Chondrocyte (in vitro differentiated cells): ENCODE measurements at regions not wholly inside any gene's neighbourhood (a gene's known extent, or its start where the extent isn't known, plus 50 kb on each side); places are given as distances from the start of the nearest gene placed in this dataset.

Experiments used
- DNase-seq: peaks from one replicate; pipeline ENCODE4 v3.0.0; 2021; ENCODE audit warnings: mixed read lengths, low spot score
- H3K27ac Mint-ChIP-seq: one replicate; pipeline ENCODE4 v1.8.0; 2021; ENCODE audit warnings: mild to moderate bottlenecking, moderate library complexity, mixed read lengths; ENCODE audit not compliant: unreplicated experiment
- H3K27me3 Mint-ChIP-seq: 2 replicates; pipeline ENCODE4 v1.8.0; 2021; ENCODE audit warnings: low read depth, mixed read lengths
- H3K36me3 Mint-ChIP-seq: 2 replicates; pipeline ENCODE4 v1.8.0; 2021; ENCODE audit warnings: low read depth, mixed read lengths
- H3K4me1 Mint-ChIP-seq: 2 replicates; pipeline ENCODE4 v1.8.0; 2021; ENCODE audit warnings: low read depth, mild to moderate bottlenecking, mixed read lengths
- H3K4me3 Mint-ChIP-seq: one replicate; pipeline ENCODE4 v1.8.0; 2021; ENCODE audit warnings: mild to moderate bottlenecking, moderate library complexity, mixed read lengths; ENCODE audit not compliant: unreplicated experiment
- H3K9me3 Mint-ChIP-seq: 2 replicates; pipeline ENCODE4 v1.8.0; 2021; ENCODE audit warnings: low read depth, mixed read lengths
- TF ChIP-seq, protein P1 (sequence below): fragments of 200-600 bp; sonication (generic); IDR thresholded peaks from 2 replicates; pipeline ENCODE4 v1.5.0; 2021; ENCODE audit warnings: antibody characterized with exemption, mild to moderate bottlenecking, moderate library complexity

DNA sequence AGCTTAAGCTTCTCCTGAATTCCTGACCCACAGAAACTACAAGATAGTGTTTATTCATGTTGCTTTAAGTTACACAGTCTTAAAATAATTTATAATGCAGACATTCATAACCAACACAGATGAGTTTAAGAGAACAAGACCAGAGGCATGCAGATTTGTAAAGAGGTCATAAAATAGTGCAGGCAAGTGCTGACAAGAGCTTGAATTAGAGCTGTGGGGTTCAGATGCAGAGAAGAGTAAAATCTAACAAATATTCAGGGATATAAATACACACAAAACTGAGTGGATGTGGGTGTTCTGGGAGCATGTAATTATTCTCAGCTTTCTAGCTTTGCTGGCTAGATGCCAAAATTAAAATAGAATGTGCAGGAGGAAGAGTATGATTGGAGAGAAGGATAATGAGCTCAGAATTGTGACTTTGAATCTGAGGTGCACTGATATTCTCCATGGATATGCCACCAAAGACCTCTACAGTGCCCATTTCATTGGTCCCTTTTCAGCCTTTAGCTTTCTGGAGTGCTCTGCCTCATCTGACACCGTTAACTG lies 291.9 kb upstream of the SGK1 start:
- TF ChIP-seq, protein P1, sequence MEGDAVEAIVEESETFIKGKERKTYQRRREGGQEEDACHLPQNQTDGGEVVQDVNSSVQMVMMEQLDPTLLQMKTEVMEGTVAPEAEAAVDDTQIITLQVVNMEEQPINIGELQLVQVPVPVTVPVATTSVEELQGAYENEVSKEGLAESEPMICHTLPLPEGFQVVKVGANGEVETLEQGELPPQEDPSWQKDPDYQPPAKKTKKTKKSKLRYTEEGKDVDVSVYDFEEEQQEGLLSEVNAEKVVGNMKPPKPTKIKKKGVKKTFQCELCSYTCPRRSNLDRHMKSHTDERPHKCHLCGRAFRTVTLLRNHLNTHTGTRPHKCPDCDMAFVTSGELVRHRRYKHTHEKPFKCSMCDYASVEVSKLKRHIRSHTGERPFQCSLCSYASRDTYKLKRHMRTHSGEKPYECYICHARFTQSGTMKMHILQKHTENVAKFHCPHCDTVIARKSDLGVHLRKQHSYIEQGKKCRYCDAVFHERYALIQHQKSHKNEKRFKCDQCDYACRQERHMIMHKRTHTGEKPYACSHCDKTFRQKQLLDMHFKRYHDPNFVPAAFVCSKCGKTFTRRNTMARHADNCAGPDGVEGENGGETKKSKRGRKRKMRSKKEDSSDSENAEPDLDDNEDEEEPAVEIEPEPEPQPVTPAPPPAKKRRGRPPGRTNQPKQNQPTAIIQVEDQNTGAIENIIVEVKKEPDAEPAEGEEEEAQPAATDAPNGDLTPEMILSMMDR = no peak
- H3K4me1 Mint-ChIP-seq = no peaks in the 10 kb centered on the region
- no peak overlapping the region for H3K27ac Mint-ChIP-seq
- H3K27me3 Mint-ChIP-seq = no peaks in the 10 kb centered on the region
- peaks cover 3% of the 10 kb centered on the region for H3K9me3 Mint-ChIP-seq
- no peaks in the 10 kb centered on the region for H3K36me3 Mint-ChIP-seq
- no peak overlapping the region for H3K4me3 Mint-ChIP-seq
- DNase-seq = no peak

DNA sequence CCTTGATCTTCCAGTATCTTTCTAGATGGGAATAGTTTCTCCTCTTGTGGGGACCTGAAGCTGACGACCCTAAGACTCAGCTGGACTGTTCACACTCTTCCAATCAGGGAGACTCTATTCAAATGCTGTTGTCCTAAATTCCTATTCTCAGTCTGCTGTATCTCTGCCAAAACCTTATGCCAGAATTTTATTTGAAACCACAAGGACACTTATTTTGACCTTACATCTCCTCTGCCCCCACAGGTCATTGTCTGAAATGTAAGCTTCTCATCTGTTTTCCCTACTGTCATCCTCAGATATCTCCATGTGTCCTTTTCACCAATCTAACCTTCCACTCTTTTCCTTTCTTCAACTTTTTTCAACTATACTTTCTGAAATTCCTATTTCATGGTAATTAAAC lies 289.5 kb upstream of the SGK1 start:
- H3K4me3 Mint-ChIP-seq = no peak overlapping the region
- no peaks in the 10 kb centered on the region for H3K4me1 Mint-ChIP-seq
- no peaks in the 10 kb centered on the region for H3K36me3 Mint-ChIP-seq
- H3K27me3 Mint-ChIP-seq = no peaks in the 10 kb centered on the region
- peaks cover 3% of the 10 kb centered on the region for H3K9me3 Mint-ChIP-seq
- TF ChIP-seq, protein P1 = no peak
- H3K27ac Mint-ChIP-seq = no peak overlapping the region
- DNase-seq = no peak

DNA sequence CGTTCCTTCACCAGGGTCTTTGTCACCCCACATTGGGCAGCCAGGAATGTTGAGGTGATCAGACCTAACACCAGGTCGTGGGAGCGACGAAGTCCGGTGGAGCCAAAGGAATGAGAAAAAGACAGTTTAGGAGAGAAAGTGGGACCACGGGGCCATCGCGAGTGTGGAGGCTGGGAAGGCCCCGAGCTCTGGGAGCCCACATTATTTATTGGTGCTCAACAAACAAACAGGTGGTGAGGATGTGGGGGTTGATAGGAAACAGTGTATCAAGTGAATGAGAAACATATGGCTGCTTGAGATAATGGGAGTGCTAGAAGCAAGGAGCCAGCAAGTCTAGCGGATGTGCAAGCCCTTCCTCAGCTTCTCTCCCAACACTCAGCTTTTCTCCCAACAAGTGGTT lies 287.1 kb upstream of the SGK1 start:
- H3K36me3 Mint-ChIP-seq = peaks cover 5% of the 10 kb centered on the region
- no peaks in the 10 kb centered on the region for H3K27me3 Mint-ChIP-seq
- TF ChIP-seq, protein P1 = no peak
- H3K9me3 Mint-ChIP-seq = peaks cover 15% of the 10 kb centered on the region
- no peak for DNase-seq
- H3K4me1 Mint-ChIP-seq = no peaks in the 10 kb centered on the region
- H3K4me3 Mint-ChIP-seq = no peak overlapping the region
- H3K27ac Mint-ChIP-seq = no peak overlapping the region

DNA sequence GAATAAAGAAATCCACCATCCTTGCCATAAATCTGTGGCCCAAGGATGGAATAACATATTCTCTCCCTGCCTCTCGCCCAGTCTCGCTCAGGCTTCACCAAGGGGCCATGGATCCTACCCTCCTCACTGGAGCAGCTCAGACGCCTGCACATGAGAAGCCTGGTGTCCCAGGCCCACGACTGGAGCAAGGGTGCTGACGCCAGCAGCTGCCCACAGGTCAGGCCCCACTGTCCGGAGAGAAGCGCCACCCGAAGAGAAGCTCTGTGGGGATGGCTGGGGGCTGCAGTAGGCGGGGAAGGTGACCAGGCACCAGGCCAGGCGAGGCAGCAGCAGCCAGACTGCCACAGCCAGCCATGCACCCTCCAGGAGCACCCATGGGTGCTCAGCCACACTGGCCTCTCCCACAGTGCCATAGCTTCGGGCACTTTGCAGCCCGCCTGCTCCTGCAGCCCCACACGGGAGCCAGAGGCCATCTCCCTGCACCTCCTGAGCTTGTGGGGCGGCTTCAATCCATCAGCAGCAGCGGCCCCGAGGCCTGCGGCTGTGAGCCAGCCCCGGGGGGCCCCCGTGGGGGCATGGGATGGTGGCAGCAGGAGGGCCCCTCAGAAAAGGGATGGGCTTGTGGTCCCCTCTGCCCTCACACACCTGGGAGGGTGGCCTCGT lies 286.2 kb upstream of the SGK1 start:
- TF ChIP-seq, protein P1 = no peak
- Mint-ChIP-seq H3K4me3 (no peak overlapping the region), H3K4me1 (no peaks in the 10 kb centered on the region), H3K36me3 (peaks cover 5% of the 10 kb centered on the region), H3K27me3 (no peaks in the 10 kb centered on the region), H3K9me3 (peaks cover 15% of the 10 kb centered on the region), H3K27ac (no peak overlapping the region)
- no peak for DNase-seq

DNA sequence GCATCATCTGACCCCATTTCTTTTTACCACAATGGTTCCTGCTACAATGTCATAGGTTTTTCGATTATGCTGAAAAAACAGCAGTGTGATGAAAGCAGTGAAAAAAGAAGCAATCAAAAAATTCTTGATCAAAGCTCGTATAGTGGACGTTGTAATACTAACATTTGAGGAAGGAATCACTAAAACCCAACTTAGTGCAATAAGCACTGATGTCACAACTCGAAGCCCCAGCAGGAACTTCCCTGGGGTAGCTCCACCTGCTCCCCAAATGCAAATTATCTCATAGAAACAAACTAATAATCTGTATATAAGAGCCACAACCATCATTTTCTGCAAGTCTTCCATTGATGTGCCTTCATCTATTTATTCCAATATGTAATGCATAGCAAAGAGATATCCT lies 285.6 kb upstream of the SGK1 start:
- Mint-ChIP-seq H3K4me1 (no peaks in the 10 kb centered on the region), H3K27ac (no peak overlapping the region), H3K4me3 (no peak overlapping the region), H3K9me3 (peaks cover 15% of the 10 kb centered on the region), H3K36me3 (peaks cover 5% of the 10 kb centered on the region), H3K27me3 (no peaks in the 10 kb centered on the region)
- TF ChIP-seq, protein P1 = no peak
- no peak for DNase-seq
